Astrocyte (in vitro differentiated cells and primary cell): ENCODE measurements at regions not wholly inside any gene's neighbourhood (a gene's known extent, or its start where the extent isn't known, plus 50 kb on each side); places are given as distances from the start of the nearest gene placed in this dataset.

ENCODE experiments used
- DNase-seq: peaks from one replicate; pipeline ENCODE4 v3.0.0-alpha.2; 2010; ENCODE audit warnings: low read depth
- FAIRE-seq: peaks from 2 replicates; lab custom pipeline; 2011; peaks lifted over from hg19 to GRCh38; lab: Jason Lieb, UNC
- H2AFZ ChIP-seq: 2 replicates; pipeline ENCODE4 v1.6.0; 2012; ENCODE audit warnings: low read depth, low read length, inconsistent platforms
- H3K27ac ChIP-seq: 2 replicates; pipeline ENCODE4 v1.5.1; 2011; ENCODE audit warnings: low read depth, low read length, inconsistent platforms
- H3K27me3 ChIP-seq: 2 replicates; pipeline ENCODE4 v1.6.0; 2011; ENCODE audit warnings: low read length, inconsistent platforms; ENCODE audit not compliant: insufficient read depth
- H3K36me3 ChIP-seq: 2 replicates; pipeline ENCODE4 v1.5.1; 2011; ENCODE audit warnings: low read length, inconsistent platforms; ENCODE audit not compliant: insufficient read depth
- H3K4me1 ChIP-seq: 2 replicates; pipeline ENCODE4 v1.5.1; 2011; ENCODE audit warnings: low read length, inconsistent platforms; ENCODE audit not compliant: insufficient read depth
- H3K4me2 ChIP-seq: 2 replicates; pipeline ENCODE4 v1.6.0; 2012; ENCODE audit warnings: low read length, inconsistent platforms
- H3K4me3 ChIP-seq: 2 replicates; pipeline ENCODE4 v1.5.1; 2011; ENCODE audit warnings: low read depth, mild to moderate bottlenecking, low read length, inconsistent platforms; ENCODE audit not compliant: insufficient read depth
- H3K79me2 ChIP-seq: 2 replicates; pipeline ENCODE4 v1.6.0; 2012; ENCODE audit warnings: mild to moderate bottlenecking, low read length, inconsistent platforms; ENCODE audit not compliant: insufficient read depth
- H3K9ac ChIP-seq: 2 replicates; pipeline ENCODE4 v1.6.0; 2012; ENCODE audit warnings: mild to moderate bottlenecking, low read length, inconsistent platforms
- H3K9me3 ChIP-seq: 2 replicates; pipeline ENCODE4 v1.5.1; 2012; ENCODE audit warnings: low read depth, mild to moderate bottlenecking, low read length, inconsistent platforms; ENCODE audit not compliant: insufficient read depth
- H4K20me1 ChIP-seq: 2 replicates; pipeline ENCODE4 v1.6.0; 2012; ENCODE audit warnings: low read length, inconsistent platforms; ENCODE audit not compliant: insufficient read depth
- H3K27ac Mint-ChIP-seq: one replicate; pipeline ENCODE4 v1.8.0; 2021; ENCODE audit warnings: mild to moderate bottlenecking, mixed read lengths; ENCODE audit not compliant: unreplicated experiment
- H3K27me3 Mint-ChIP-seq: one replicate; pipeline ENCODE4 v1.8.0; 2021; ENCODE audit warnings: low read depth, mixed read lengths; ENCODE audit not compliant: unreplicated experiment
- H3K36me3 Mint-ChIP-seq: one replicate; pipeline ENCODE4 v1.8.0; 2021; ENCODE audit warnings: low read depth, mixed read lengths; ENCODE audit not compliant: unreplicated experiment
- H3K4me1 Mint-ChIP-seq: one replicate; pipeline ENCODE4 v1.8.0; 2021; ENCODE audit warnings: low read depth, mixed read lengths; ENCODE audit not compliant: unreplicated experiment
- H3K4me3 Mint-ChIP-seq: one replicate; pipeline ENCODE4 v1.8.0; 2021; ENCODE audit warnings: mild to moderate bottlenecking, moderate library complexity, mixed read lengths; ENCODE audit not compliant: unreplicated experiment
- H3K9me3 Mint-ChIP-seq: one replicate; pipeline ENCODE4 v1.8.0; 2021; ENCODE audit warnings: mild to moderate bottlenecking, mixed read lengths; ENCODE audit not compliant: unreplicated experiment
- CTCF ChIP-seq: IDR thresholded peaks from 2 replicates; pipeline ENCODE4 v1.5.1; 2011; ENCODE audit warnings: low read depth, mild to moderate bottlenecking, inconsistent platforms, low read length, moderate library complexity; ENCODE audit not compliant: insufficient read depth
- EZH2 ChIP-seq: IDR thresholded peaks from 2 replicates; pipeline ENCODE4 v1.6.1; 2012; ENCODE audit warnings: mild to moderate bottlenecking, low read length, inconsistent platforms; ENCODE audit not compliant: insufficient read depth

GRCh38 chr21:36547464-36547863 lies 67.5 kb upstream of the CLDN14 start:
- TF ChIP-seq CTCF: no peak
- no peak for TF ChIP-seq EZH2
- H3K4me3 Mint-ChIP-seq: no peak overlapping the region
- H3K4me1 ChIP-seq: peaks cover 8% of the 10 kb centered on the region
- no peak overlapping the region for H3K4me2 ChIP-seq
- H3K27ac ChIP-seq: no peak overlapping the region
- H3K9ac ChIP-seq: no peak overlapping the region
- H3K9me3 ChIP-seq: no peaks in the 10 kb centered on the region
- no peak overlapping the region for H2AFZ ChIP-seq
- H3K27ac Mint-ChIP-seq: no peak overlapping the region
- H3K4me1 Mint-ChIP-seq: peaks cover 32% of the 10 kb centered on the region
- no peaks in the 10 kb centered on the region for H3K79me2 ChIP-seq
- H4K20me1 ChIP-seq: no peaks in the 10 kb centered on the region
- H3K9me3 Mint-ChIP-seq: no peaks in the 10 kb centered on the region
- no peaks in the 10 kb centered on the region for H3K36me3 ChIP-seq
- DNase-seq (no peak), FAIRE-seq (no peak)
- H3K27me3 Mint-ChIP-seq: peaks cover 20% of the 10 kb centered on the region
- peaks cover 39% of the 10 kb centered on the region for H3K27me3 ChIP-seq
- no peak overlapping the region for H3K4me3 ChIP-seq
- H3K36me3 Mint-ChIP-seq: no peaks in the 10 kb centered on the region

GRCh38 chr21:36548866-36549265 lies 68.9 kb upstream of the CLDN14 start:
- H3K9ac ChIP-seq: no peak overlapping the region

More at GRCh38 chr21:36548866-36549265, 68.9 kb upstream of the CLDN14 start:
- peaks cover 25% of the 10 kb centered on the region for H3K27me3 ChIP-seq
- Mint-ChIP-seq H3K36me3 (no peaks in the 10 kb centered on the region), H3K27ac (no peak overlapping the region), H3K9me3 (no peaks in the 10 kb centered on the region), H3K27me3 (peaks cover 16% of the 10 kb centered on the region), H3K4me3 (no peak overlapping the region), H3K4me1 (peaks cover 29% of the 10 kb centered on the region)
- H3K4me3 ChIP-seq: no peak overlapping the region
- no peak overlapping the region for H2AFZ ChIP-seq
- DNase-seq (no peak), FAIRE-seq (no peak)
- no peaks in the 10 kb centered on the region for H3K9me3 ChIP-seq
- H3K4me1 ChIP-seq: peaks cover 8% of the 10 kb centered on the region
- no peak for TF ChIP-seq CTCF
- TF ChIP-seq EZH2: no peak
- no peaks in the 10 kb centered on the region for H4K20me1 ChIP-seq
- no peak overlapping the region for H3K27ac ChIP-seq
- H3K4me2 ChIP-seq: no peak overlapping the region
- H3K36me3 ChIP-seq: no peaks in the 10 kb centered on the region
- H3K79me2 ChIP-seq: no peaks in the 10 kb centered on the region
